GM11168 (cell line): ENCODE measurements at regions not wholly inside any gene's neighbourhood (a gene's known extent, or its start where the extent isn't known, plus 50 kb on each side); places are given as distances from the start of the nearest gene placed in this dataset.

Experiments used
- in situ Hi-C: fragments of 300-500 bp; cut with MboI; formaldehyde crosslinking; loops from one replicate; pipeline ENCODE4 v1.12.0; 2022; ENCODE audit warnings: low sequenced_read_pairs; ENCODE audit not compliant: unreplicated experiment

GRCh38 chr4:81850701-81851100, 379.0 kb upstream of the RASGEF1B start:
- in situ Hi-C loops: no loop called here

DNA sequence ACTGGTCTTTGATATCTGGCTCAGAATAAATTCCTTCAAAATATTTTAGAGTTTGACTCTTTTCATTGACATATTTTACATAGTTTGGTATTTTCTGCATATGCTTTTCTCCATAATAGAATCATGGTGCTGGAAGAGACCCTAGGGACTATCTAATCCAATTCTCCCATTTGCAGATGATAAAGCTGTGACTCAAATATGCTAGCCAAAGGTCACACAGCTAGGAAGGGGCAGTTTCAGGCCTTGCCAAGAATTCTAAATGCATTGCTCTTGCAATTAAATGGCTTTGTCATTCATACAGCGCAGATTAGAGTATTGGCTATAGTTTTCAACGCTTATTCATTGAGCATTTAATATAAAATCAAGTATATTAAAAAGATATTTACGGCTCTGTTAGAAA, 374.1 kb upstream of the RASGEF1B start:
- in situ Hi-C loops: no loop called here

- in situ Hi-C loops: no loop called here
These were observed 373.6 kb upstream of the RASGEF1B start for GRCh38 chr4:81845273-81845672.

GRCh38 chr4:81844717-81845116, 373.0 kb upstream of the RASGEF1B start:
- in situ Hi-C loops: loop anchor here (5.0 kb wide), 1 partner anchor 377 kb away; no protein-coding TSS in a partner anchor

DNA sequence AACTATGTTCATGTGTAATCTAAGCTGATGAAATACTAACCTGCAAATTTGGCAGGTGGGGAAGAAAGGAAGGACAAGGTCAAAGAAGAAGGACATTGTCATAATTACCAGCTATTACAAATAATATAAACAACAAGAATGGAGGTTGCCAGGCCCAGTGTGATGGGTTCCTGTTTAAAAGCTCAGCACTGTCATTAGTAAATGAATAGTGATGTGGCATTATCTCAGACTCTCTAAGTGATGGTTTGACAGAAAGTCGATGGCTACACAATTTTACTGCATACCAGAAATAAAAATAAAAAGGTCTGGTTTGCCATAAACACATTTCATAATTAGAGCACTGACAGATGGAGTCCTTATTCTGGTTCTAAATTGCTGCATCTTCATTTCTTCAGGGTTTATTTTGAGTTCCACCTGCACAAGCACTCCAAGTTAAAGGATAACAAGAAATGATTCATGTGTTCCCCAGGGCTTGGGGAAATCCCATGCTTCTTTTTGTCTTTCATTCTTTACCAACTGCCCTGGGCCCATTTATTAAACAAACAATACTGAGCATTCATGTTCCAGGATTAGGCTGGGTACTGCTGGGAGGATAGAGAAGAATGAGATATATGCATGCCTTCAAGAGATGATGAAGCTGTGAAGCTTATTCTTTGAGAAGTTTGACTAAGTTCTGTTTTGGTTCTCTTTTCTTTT, 367.8 kb upstream of the RASGEF1B start:
- in situ Hi-C loops: loop anchor here (5.0 kb wide), 1 partner anchor 372 kb away; no protein-coding TSS in a partner anchor

- in situ Hi-C loops: no loop called here
These were observed 366.9 kb upstream of the RASGEF1B start for GRCh38 chr4:81838586-81838985.

DNA sequence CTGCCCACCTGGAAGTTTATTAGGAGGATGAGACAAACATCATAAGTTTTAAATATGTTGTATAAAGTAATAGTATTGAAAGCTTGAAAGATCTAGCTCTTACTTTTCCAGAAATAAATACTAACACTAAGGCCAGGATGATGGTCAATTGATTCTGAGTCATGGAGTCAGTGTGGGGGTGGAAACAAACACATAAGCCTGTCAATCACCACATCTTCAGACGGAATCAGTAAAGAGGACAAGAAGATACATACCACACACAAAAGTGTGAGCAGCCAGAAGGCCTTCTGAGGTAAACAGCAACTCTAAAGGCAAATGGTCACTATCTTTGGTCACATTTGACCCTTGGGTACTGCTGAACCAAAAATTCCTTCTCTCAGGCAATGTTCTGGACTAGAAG, 365.0 kb upstream of the RASGEF1B start:
- in situ Hi-C loops: no loop called here

DNA sequence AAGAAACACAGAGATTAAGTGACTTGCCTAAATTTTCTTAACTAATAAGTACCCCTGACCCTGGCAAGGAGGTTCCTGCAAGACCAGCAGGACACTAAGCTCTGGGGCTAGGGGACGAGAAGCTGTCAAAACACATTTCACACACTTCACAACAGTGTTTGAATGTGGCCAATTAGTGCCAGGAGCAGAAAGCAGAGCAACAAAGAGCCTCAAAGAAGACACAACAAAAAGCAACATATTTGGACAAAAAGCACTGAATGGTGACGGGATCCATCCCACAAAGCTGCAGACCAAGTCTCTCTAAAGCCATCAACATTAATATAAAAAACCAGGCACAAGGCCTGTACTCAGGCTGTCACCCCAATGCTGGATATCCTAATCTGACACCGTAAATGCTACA, 361.9 kb upstream of the RASGEF1B start:
- in situ Hi-C loops: no loop called here

DNA sequence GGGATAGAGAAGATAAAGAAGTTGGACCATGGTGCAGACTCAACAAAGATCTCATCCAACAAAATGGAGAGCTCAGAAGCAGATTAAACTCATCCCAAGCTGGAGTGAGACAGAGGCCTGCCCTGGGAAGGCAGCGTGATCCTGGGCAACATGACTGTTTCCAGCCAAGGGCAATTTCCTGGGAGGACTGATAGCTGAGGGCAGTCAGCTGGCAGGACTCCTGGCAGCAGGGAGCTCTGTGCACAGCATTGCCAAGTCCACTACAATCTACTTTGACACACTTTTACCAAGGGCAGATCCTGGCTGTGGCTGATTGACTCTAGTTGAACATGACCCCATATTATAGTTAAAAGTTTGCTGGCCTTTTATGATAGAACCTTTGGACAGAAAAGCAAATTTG, 357.3 kb upstream of the RASGEF1B start:
- in situ Hi-C loops: no loop called here

DNA sequence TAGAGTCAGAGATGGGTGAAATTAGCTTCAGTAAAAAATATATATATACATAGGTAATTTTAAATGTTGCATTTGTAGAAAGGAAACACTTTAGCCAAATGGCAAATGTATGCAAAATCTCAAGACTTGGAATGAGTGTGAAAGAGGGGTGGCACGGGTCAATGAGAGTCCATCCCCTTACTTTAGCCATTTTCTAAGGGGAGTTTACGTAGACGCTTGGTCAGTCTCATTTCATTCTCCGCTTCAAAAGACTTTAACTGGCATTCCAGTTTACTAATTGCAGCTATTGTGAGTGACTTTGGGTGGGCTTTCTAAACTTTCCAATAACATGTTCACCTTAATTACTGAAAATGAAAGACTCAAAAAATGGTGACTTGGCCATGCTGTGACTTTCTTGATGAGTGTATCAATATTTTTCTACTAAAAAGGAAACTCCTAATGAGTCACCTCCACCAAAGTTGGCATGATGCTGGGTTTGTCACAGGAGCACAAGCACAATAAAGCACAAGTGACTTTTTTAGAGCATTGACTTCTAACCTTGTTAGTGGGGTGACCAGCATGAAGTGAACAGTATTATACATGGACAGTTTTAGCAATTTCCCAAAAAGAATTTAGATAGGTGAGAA, 356.0 kb upstream of the RASGEF1B start:
- in situ Hi-C loops: no loop called here

- in situ Hi-C loops: no loop called here
These were observed 355.2 kb upstream of the RASGEF1B start for GRCh38 chr4:81826817-81827424.

GRCh38 chr4:81826335-81826734, 354.6 kb upstream of the RASGEF1B start:
- in situ Hi-C loops: no loop called here

DNA sequence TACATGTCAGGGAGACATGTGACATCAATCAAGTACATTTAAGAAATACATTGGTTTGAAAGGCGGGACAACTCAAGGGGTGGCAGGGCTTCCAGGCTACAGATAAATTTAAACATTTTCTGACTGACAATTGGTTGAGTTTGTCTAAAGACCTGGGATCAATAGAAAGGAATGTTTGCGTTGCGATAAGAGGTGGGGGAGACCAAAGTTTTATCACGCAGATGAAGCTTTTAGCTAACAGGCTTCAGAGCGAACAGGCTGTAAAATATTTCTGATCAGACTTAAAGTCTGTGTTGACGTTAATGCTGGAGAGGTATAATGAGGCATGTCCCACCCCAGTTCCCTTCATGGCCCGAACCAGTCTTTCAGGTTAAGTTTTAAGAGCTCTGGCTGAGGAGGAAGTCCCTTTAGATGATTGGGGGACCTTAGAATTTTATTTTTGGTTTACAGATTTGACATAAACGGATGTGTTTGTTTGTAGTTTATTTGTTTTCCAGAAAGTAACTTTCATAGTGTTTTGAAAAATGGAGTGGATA, 346.7 kb upstream of the RASGEF1B start:
- in situ Hi-C loops: no loop called here

DNA sequence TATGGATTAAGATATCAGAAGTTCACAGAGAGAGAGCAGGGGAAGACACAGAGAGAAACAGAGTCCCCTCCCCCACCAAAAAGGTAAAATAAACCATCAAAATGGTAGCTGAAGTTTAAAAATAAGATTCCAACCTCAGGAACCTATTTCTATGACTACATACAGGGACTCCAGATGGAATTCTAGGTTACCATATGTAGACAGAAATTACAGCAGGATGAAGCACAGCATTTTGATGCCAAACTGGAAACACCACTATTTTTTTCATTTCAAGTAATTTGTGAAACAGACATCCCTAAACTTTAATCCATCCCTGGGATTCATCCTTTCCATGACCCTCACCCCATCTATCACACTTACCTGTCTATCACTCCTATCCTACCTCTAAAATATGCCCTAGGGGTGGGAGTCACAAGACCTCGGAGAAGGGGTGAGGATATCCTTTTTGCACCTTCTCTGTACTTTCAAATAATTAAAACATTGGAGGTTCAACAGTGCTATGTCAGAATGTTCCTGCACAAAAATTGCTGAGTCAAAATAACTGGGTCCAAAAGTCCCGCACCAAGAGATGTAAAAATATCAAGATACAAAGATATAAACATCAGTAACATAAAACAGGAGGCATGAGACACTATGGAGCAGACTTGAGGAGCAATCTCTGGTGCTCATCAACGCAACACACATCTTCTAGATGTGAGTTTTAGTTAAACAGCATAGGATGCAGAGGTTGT, 344.5 kb upstream of the RASGEF1B start:
- in situ Hi-C loops: no loop called here

DNA sequence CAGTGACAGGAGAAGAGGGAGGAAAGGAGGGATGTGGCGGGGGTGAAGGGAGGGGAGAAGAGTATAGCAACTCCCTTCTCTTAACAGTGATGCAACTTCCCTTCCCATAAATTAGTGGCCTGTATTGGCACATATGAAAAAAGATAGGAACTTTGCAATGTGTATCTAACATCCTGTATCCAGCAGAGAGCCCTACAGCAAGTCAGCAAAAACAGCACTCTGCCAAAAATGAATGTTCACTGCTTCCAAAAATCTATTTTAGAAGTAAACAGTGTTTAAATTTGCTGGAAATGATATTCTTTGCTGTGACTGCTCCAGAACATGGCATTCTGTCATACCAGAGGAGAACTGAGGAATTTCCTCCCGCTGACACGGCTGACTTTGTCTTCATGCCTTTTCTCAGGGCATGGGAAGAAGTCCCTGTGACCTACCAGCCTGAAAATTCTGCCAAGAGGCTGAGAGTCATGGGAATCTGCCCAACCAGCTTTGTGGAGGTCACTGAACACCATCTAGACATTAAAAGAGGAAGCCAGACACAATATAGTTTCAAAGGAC, 343.4 kb upstream of the RASGEF1B start:
- in situ Hi-C loops: no loop called here

DNA sequence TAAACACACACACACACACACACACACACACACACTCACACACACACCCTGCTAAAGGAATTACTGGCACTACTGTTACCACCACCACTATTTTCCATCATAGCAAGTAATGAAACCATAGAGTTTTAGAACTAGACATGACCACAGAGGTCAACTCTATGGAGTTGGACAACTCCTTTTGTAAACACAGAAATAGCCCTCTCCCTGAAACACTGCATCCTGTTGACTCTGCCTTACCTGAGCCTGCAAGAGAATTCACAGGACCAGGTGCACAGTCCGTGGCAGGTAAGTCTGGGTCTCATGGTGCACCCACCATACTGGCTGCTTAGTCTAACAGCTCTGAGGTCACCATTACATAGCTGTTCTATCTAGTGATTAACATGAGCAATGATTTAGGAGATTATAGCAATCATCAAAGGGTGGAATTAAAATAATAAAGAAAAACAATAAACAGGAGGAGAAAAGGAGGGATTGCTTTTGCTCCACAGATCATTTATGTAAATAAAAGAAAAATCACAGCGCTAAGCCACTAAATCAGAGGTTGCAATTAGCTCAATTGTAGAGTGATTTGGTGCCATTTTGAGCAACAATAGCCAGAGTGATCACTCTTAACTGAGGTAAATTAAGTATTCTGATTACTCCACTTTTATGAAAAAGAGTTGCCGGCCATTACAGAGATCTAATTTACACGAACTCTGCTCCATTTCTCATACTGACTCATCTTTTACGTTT, 340.0 kb upstream of the RASGEF1B start:
- in situ Hi-C loops: no loop called here

DNA sequence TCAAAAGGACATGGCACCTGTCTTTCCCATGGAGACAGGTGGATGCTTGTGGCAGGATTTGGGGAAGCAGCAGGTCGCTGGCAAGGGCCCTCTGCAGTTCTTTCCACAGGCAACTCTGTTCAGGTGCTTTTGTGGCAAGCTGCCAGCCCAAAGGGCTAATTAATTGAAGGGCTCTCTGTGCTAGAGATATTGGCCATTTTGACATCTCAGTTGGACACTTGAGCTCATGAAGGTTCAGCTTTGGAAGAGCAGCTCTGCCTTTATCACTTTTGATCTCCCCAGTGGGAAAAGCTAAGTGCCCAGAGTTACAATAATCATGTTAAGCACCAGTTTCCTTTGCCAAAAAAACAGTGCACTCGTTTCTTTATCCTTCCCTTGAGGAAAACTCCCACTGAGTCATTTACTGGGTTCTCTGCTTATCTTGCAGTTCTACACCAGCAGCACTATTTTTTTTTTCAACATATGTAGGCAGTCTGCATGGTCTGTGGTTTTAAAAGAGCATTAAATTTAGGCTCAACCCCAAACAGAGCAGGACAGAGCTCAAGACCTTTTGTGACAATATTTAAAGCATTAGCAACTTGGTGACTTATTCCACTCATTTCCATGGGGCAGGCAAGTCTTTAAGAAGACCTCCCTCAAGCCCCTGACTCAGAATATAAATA, 336.4 kb upstream of the RASGEF1B start:
- in situ Hi-C loops: no loop called here

- in situ Hi-C loops: no loop called here
These were observed 335.7 kb upstream of the RASGEF1B start for GRCh38 chr4:81807386-81807785.

DNA sequence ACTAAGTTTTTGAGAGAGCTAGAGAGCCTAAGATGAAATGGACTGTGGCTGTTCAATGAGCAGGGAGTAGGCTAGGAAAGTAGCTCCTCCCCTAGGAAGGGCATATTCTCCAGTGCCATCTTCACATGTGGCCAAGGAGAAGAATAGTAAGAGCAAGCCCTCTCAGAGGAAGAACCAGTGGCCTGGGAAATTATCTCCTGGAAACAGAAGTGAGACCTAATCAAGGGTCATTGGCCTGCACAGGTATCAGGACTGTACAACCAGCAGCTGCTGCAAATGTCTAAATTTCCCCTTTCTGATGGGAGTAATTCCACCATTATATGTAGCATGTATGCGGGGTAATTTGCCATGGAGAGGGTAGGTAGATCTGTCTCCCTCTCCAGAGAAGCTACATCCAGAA, 334.8 kb upstream of the RASGEF1B start:
- in situ Hi-C loops: no loop called here
